Tibial artery (tissue), 4 donors: ENCODE measurements at regions not wholly inside any gene's neighbourhood (a gene's known extent, or its start where the extent isn't known, plus 50 kb on each side); places are given as distances from the start of the nearest gene placed in this dataset.
"Not testable (repeated sequence)": the region's sequence is repeated elsewhere in the genome, so short reads cannot be mapped to it uniquely, and the experiment has no call there.

Experiments used
- DNase-seq, 2 donors: peaks; one replicate each; pipeline ENCODE4 v3.0.0-alpha.2; 2019
- H3K27ac ChIP-seq, 2 donors: fragments of 200-600 bp; sonication (generic) in 1 of 2; 1 replicate in 1 of 2; 2 replicates in 1 of 2; pipeline ENCODE4 v1.5.1; 2018 to 2019; ENCODE audit warnings: mild to moderate bottlenecking in 1 of 2
- H3K27me3 ChIP-seq, 2 donors: fragments of 200-600 bp; sonication (generic) in 1 of 2; one replicate each; pipeline versions ENCODE4 v1.5.1 to v1.6.0; 2016 to 2019
- H3K36me3 ChIP-seq, 3 donors: fragments of 200-600 bp; sonication (generic) in 2 of 3; one replicate each; pipeline ENCODE4 v1.5.1; 2016 to 2019; ENCODE audit warnings: mild to moderate bottlenecking in 2 of 3
- H3K4me1 ChIP-seq, 4 donors: fragments of 200-600 bp; sonication (generic) in 2 of 4; 1 replicate in 3 of 4; 2 replicates in 1 of 4; pipeline ENCODE4 v1.5.1; 2016 to 2019
- H3K4me3 ChIP-seq, 2 donors: fragments of 200-600 bp; sonication (generic) in 1 of 2; 1 replicate in 1 of 2; 2 replicates in 1 of 2; pipeline ENCODE4 v1.5.1; 2018 to 2019; ENCODE audit warnings: mild to moderate bottlenecking in 2 of 2
- H3K9me3 ChIP-seq, 3 donors: fragments of 200-600 bp; sonication (generic) in 1 of 3; one replicate each; pipeline ENCODE4 v1.5.1; 2016 to 2019
- intact Hi-C: fragments of 100-400 bp; cut with DNase I; formaldehyde crosslinking; loops from one replicate; pipeline ENCODE4 v1.15.0; 2023; ENCODE audit warnings: low total_unique reads
- TF ChIP-seq, protein P1 (sequence below), 2 experiments: fragments of 200-600 bp in 1 of 2; fragments of 450-650 bp in 1 of 2; IDR thresholded peaks; one replicate each; pipeline ENCODE4 v1.5.1; 2017 to 2019; ENCODE audit warnings: antibody characterized with exemption in 2 of 2, mild to moderate bottlenecking in 1 of 2, moderate library complexity in 1 of 2

DNA sequence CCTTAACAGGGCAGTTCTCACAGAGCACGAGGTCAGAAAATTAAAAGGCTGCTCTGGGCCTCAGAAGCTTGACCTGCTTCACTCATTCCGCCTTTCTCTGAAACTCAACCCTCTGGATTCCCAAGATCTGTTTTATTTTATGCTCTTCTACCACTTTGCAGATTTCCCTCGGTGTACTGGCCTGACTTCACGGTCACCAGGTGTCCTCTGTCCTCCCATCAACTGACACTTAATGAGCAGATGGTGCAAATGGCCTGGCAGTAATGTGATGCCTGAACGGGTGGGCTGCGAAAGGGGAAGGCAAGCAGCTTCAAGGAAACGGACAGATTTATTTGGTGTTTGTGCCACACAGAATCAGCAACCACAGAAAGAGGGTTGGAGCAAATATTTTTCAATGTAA is 169.7 kb upstream of the TFAP2D start:
- TF ChIP-seq, protein P1, sequence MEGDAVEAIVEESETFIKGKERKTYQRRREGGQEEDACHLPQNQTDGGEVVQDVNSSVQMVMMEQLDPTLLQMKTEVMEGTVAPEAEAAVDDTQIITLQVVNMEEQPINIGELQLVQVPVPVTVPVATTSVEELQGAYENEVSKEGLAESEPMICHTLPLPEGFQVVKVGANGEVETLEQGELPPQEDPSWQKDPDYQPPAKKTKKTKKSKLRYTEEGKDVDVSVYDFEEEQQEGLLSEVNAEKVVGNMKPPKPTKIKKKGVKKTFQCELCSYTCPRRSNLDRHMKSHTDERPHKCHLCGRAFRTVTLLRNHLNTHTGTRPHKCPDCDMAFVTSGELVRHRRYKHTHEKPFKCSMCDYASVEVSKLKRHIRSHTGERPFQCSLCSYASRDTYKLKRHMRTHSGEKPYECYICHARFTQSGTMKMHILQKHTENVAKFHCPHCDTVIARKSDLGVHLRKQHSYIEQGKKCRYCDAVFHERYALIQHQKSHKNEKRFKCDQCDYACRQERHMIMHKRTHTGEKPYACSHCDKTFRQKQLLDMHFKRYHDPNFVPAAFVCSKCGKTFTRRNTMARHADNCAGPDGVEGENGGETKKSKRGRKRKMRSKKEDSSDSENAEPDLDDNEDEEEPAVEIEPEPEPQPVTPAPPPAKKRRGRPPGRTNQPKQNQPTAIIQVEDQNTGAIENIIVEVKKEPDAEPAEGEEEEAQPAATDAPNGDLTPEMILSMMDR (IDR thresholded peaks at IDR 0.05): no peak
- no peaks in the 10 kb centered on the region for H3K27me3 ChIP-seq
- DNase-seq: no peak
- intact Hi-C loops: no loop called here
- no peaks in the 10 kb centered on the region for H3K36me3 ChIP-seq
- H3K4me3 ChIP-seq: no peak overlapping the region
- no peak overlapping the region for H3K27ac ChIP-seq
- no peaks in the 10 kb centered on the region for H3K4me1 ChIP-seq
- no peaks in the 10 kb centered on the region for H3K9me3 ChIP-seq

- Histone ChIP-seq H3K27me3 (no peaks in the 10 kb centered on the region), H3K9me3 (no peaks in the 10 kb centered on the region), H3K36me3 (no peaks in the 10 kb centered on the region), H3K4me1 (no peaks in the 10 kb centered on the region), H3K27ac (no peak overlapping the region), H3K4me3 (no peak overlapping the region)
- DNase-seq: no peak
- TF ChIP-seq, protein P1 (IDR thresholded peaks at IDR 0.05): no peak
- intact Hi-C loops: no loop called here
Measured at GRCh38 chr6:50549026-50549425, 164.3 kb upstream of the TFAP2D start.

- Histone ChIP-seq H3K27me3 (no peaks in the 10 kb centered on the region), H3K36me3 (no peaks in the 10 kb centered on the region), H3K4me1 (no peaks in the 10 kb centered on the region), H3K9me3 (no peaks in the 10 kb centered on the region), H3K27ac (no peak overlapping the region), H3K4me3 (no peak overlapping the region)
- TF ChIP-seq, protein P1 (IDR thresholded peaks at IDR 0.05): no peak
- no peak for DNase-seq
- intact Hi-C loops: no loop called here
Measured at GRCh38 chr6:50549475-50549874, 163.9 kb upstream of the TFAP2D start.

- intact Hi-C loops: no loop called here
- TF ChIP-seq, protein P1 (IDR thresholded peaks at IDR 0.05): no peak
- no peak overlapping the region for H3K27ac ChIP-seq
- no peak for DNase-seq
- no peaks in the 10 kb centered on the region for H3K4me1 ChIP-seq
- no peak overlapping the region for H3K4me3 ChIP-seq
- H3K27me3 ChIP-seq: no peaks in the 10 kb centered on the region
- no peaks in the 10 kb centered on the region for H3K9me3 ChIP-seq
- H3K36me3 ChIP-seq: no peaks in the 10 kb centered on the region
Measured at GRCh38 chr6:50555982-50556381, 157.3 kb upstream of the TFAP2D start.

DNA sequence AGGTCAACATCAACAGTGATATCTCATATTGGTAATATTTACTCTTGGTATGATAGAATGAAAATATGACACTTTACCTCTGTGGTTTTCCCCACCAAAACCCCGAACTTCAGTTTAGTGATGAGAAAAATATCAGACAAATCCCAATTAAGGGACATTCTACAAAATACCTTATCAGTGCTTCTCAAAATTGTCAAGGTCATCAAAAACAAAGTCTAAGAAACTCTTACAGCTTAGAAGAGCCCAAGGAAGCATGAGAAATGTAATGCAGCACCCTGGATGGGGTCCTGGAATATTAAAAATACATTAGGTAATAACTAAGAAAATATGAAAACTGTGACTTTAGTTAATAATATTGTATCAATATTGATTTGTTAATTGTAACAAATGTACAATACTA is 148.3 kb upstream of the TFAP2D start:
- Histone ChIP-seq H3K27me3 (no peaks in the 10 kb centered on the region), H3K4me3 (no peak overlapping the region), H3K27ac (no peak overlapping the region), H3K36me3 (no peaks in the 10 kb centered on the region), H3K4me1 (no peaks in the 10 kb centered on the region), H3K9me3 (no peaks in the 10 kb centered on the region)
- TF ChIP-seq, protein P1 (IDR thresholded peaks at IDR 0.05): no peak
- intact Hi-C loops: no loop called here
- no peak for DNase-seq

GRCh38 chr6:50571230-50571629 is 142.1 kb upstream of the TFAP2D start:
- H3K36me3 ChIP-seq, H3K27ac ChIP-seq, H3K27me3 ChIP-seq, H3K4me3 ChIP-seq, H3K9me3 ChIP-seq, intact Hi-C loops, H3K4me1 ChIP-seq, DNase-seq: not testable (repeated sequence)
